Kidney (tissue), 13 donors: ENCODE measurements at regions not wholly inside any gene's neighbourhood (a gene's known extent, or its start where the extent isn't known, plus 50 kb on each side); places are given as distances from the start of the nearest gene placed in this dataset.

ENCODE experiments used
- DNase-seq, 5 donors: peaks; one replicate each; pipeline ENCODE4 v3.0.0-alpha.2; 2013 to 2020
- FAIRE-seq: peaks from 2 replicates; lab custom pipeline; 2012; peaks lifted over from hg19 to GRCh38; lab: Jason Lieb, UNC
- H3K27ac ChIP-seq, 2 donors: one replicate each; pipeline ENCODE4 v1.7.0; 2013; ENCODE audit warnings: low read depth in 2 of 2, low read length in 2 of 2, inconsistent platforms in 1 of 2
- H3K27me3 ChIP-seq: one replicate; pipeline ENCODE4 v1.7.1; 2013; ENCODE audit warnings: low read length, inconsistent platforms; ENCODE audit not compliant: control insufficient read depth, insufficient read depth
- H3K36me3 ChIP-seq, 3 donors: one replicate each; pipeline versions ENCODE4 v1.7.0 to v1.7.1; 2013; ENCODE audit warnings: low read length in 3 of 3, control low read depth in 1 of 3, inconsistent platforms in 1 of 3; ENCODE audit not compliant: insufficient read depth in 3 of 3, control insufficient read depth in 2 of 3
- H3K4me1 ChIP-seq, 3 donors: one replicate each; pipeline versions ENCODE4 v1.7.0 to v1.7.1; 2013; ENCODE audit warnings: low read length in 3 of 3, inconsistent platforms in 1 of 3, low read depth in 1 of 3; ENCODE audit not compliant: control insufficient read depth in 2 of 3, insufficient read depth in 2 of 3
- H3K4me3 ChIP-seq, 3 donors: one replicate each; pipeline versions ENCODE4 v1.7.0 to v1.8.1; 2013; ENCODE audit warnings: low read length in 3 of 3, control low read depth in 1 of 3, inconsistent platforms in 1 of 3
- H3K9ac ChIP-seq, 3 donors: one replicate each; pipeline versions ENCODE4 v1.7.0 to v1.7.1; 2013; ENCODE audit warnings: low read length in 3 of 3, control low read depth in 1 of 3, inconsistent platforms in 1 of 3
- H3K9me3 ChIP-seq, 3 donors: one replicate each; pipeline versions ENCODE4 v1.7.0 to v1.7.1; 2013; ENCODE audit warnings: low read length in 3 of 3, control low read depth in 1 of 3, inconsistent platforms in 1 of 3; ENCODE audit not compliant: control insufficient read depth in 2 of 3, insufficient read depth in 1 of 3
- CTCF ChIP-seq: IDR thresholded peaks from 3 replicates; pipeline ENCODE4 v1.5.1; 2012; ENCODE audit warnings: mild to moderate bottlenecking, moderate library complexity, borderline replicate concordance; ENCODE audit not compliant: insufficient read depth; ENCODE audit errors: extremely low read depth
- intact Hi-C: fragments of 100-400 bp; cut with DNase I; formaldehyde crosslinking; loops from one replicate; pipeline ENCODE4 v1.11.1; 2022
- donor health status: control.
- donor health status: control.
- donor health status: control.
- donor health status: control.
- donor health status: control.
- donor health status: DM: yes; HTN: yes; CAD: no.
- donor health status: Normal renal cell carcinoma (clear cell type).

GRCh38 chr13:34046457-34046856 is 228.5 kb downstream of the RFC3 start:
- Histone ChIP-seq H3K4me3 (no peak overlapping the region), H3K9me3 (no peaks in the 10 kb centered on the region), H3K9ac (no peak overlapping the region), H3K36me3 (no peaks in the 10 kb centered on the region), H3K4me1 (no peaks in the 10 kb centered on the region), H3K27me3 (no peaks in the 10 kb centered on the region), H3K27ac (no peak overlapping the region)
- TF ChIP-seq CTCF: no peak
- FAIRE-seq: no peak
- no peak for DNase-seq
- intact Hi-C loops: no loop called here

GRCh38 chr13:34048652-34049051 is 230.7 kb downstream of the RFC3 start:
- no peak overlapping the region for H3K4me3 ChIP-seq
- no peaks in the 10 kb centered on the region for H3K4me1 ChIP-seq
- intact Hi-C loops: no loop called here
- no peaks in the 10 kb centered on the region for H3K36me3 ChIP-seq
- FAIRE-seq (no peak), DNase-seq (no peak)
- no peaks in the 10 kb centered on the region for H3K9me3 ChIP-seq
- no peaks in the 10 kb centered on the region for H3K27me3 ChIP-seq
- no peak overlapping the region for H3K27ac ChIP-seq
- no peak overlapping the region for H3K9ac ChIP-seq
- TF ChIP-seq CTCF: no peak

- Histone ChIP-seq H3K4me1 (no peaks in the 10 kb centered on the region), H3K27me3 (no peaks in the 10 kb centered on the region), H3K36me3 (no peaks in the 10 kb centered on the region), H3K4me3 (no peak overlapping the region), H3K9ac (no peak overlapping the region), H3K9me3 (no peaks in the 10 kb centered on the region), H3K27ac (no peak overlapping the region)
- DNase-seq: no peak
- FAIRE-seq: no peak
- no peak for TF ChIP-seq CTCF
- intact Hi-C loops: no loop called here
These were observed 238.8 kb downstream of the RFC3 start for GRCh38 chr13:34056733-34057258.
